Cardiac fibroblast (primary cell): ENCODE measurements at regions not wholly inside any gene's neighbourhood (a gene's known extent, or its start where the extent isn't known, plus 50 kb on each side); places are given as distances from the start of the nearest gene placed in this dataset.

Experiments used
- DNase-seq, 2 donors: peaks; one replicate each; pipeline versions ENCODE4 v3.0.0 to v3.0.0-alpha.2; 2010; ENCODE audit warnings: low read depth in 2 of 2
- H3K4me3 ChIP-seq, 2 donors: replicated peaks in 1 of 2; 1 replicate in 1 of 2; 2 replicates in 1 of 2; pipeline ENCODE4 v1.5.1; 2011; ENCODE audit warnings: low read depth in 2 of 2, low read length in 2 of 2, mild to moderate bottlenecking in 2 of 2, moderate library complexity in 1 of 2
- CTCF ChIP-seq: IDR thresholded peaks from one replicate; pipeline ENCODE4 v1.5.1; 2011; ENCODE audit warnings: low read depth, mild to moderate bottlenecking, low read length, inconsistent platforms

GRCh38 chr9:22590336-22591033 is 143.9 kb downstream of the DMRTA1 start:
- H3K4me3 ChIP-seq = no peak overlapping the region
- no peak for TF ChIP-seq CTCF
- no peak for DNase-seq

GRCh38 chr9:22595805-22596204 is 149.2 kb downstream of the DMRTA1 start:
- no peak for TF ChIP-seq CTCF
- no peak overlapping the region for H3K4me3 ChIP-seq

GRCh38 chr9:22617156-22617555 is 170.5 kb downstream of the DMRTA1 start:
- TF ChIP-seq CTCF = no peak
- DNase-seq = no peak
- no peak overlapping the region for H3K4me3 ChIP-seq

More at GRCh38 chr9:22595805-22596204, 149.2 kb downstream of the DMRTA1 start:
- DNase-seq = no peak

- DNase-seq = no peak
- no peak overlapping the region for H3K4me3 ChIP-seq
- no peak for TF ChIP-seq CTCF
These were observed 176.2 kb downstream of the DMRTA1 start for GRCh38 chr9:22622815-22623214.

- no peak for DNase-seq
- no peak overlapping the region for H3K4me3 ChIP-seq
- no peak for TF ChIP-seq CTCF
These were observed 176.6 kb downstream of the DMRTA1 start for GRCh38 chr9:22623236-22623635.

GRCh38 chr9:22625540-22625939 is 178.9 kb downstream of the DMRTA1 start:
- TF ChIP-seq CTCF = no peak
- DNase-seq = no peak
- no peak overlapping the region for H3K4me3 ChIP-seq

GRCh38 chr9:22643541-22643940 is 196.9 kb downstream of the DMRTA1 start:
- TF ChIP-seq CTCF = no peak
- H3K4me3 ChIP-seq = no peak overlapping the region
- no peak for DNase-seq
